Forelimb muscle (tissue), 1 donor: ENCODE measurements at regions not wholly inside any gene's neighbourhood (a gene's known extent, or its start where the extent isn't known, plus 50 kb on each side); places are given as distances from the start of the nearest gene placed in this dataset.
"Not testable (repeated sequence)": the region's sequence is repeated elsewhere in the genome, so short reads cannot be mapped to it uniquely, and the experiment has no call there.

ENCODE experiments used
- DNase-seq: peaks from one replicate; pipeline ENCODE4 v3.0.0-alpha.2; 2013; ENCODE audit warnings: low read depth

GRCh38 chr4:25474690-25475089 is 97.6 kb downstream of the ANAPC4 start:
- no peak for DNase-seq

- no peak for DNase-seq
These were observed 100.2 kb downstream of the ANAPC4 start for GRCh38 chr4:25477221-25477620.

- no peak for DNase-seq
These were observed 104.6 kb downstream of the ANAPC4 start for GRCh38 chr4:25481648-25482047.

GRCh38 chr4:25484243-25484721 is 107.2 kb downstream of the ANAPC4 start:
- no peak for DNase-seq

GRCh38 chr4:25485104-25485503 is 108.0 kb downstream of the ANAPC4 start:
- no peak for DNase-seq

GRCh38 chr4:25486171-25486570 is 109.1 kb downstream of the ANAPC4 start:
- no peak for DNase-seq

GRCh38 chr4:25487155-25487554 is 110.1 kb downstream of the ANAPC4 start:
- DNase-seq = no peak

- DNase-seq = no peak
These were observed 112.3 kb downstream of the ANAPC4 start for GRCh38 chr4:25489253-25489797.

- no peak for DNase-seq
These were observed 116.4 kb downstream of the ANAPC4 start for GRCh38 chr4:25493466-25493865.

GRCh38 chr4:25494166-25494565 is 117.1 kb downstream of the ANAPC4 start:
- no peak for DNase-seq

GRCh38 chr4:25500626-25501316 is 123.7 kb downstream of the ANAPC4 start:
- DNase-seq = peak; percentile 22

GRCh38 chr4:25502115-25502514 is 125.1 kb downstream of the ANAPC4 start:
- DNase-seq = no peak

- no peak for DNase-seq
These were observed 126.7 kb downstream of the ANAPC4 start for GRCh38 chr4:25503779-25504178.

GRCh38 chr4:25504932-25505636 is 128.0 kb downstream of the ANAPC4 start:
- no peak for DNase-seq

GRCh38 chr4:25505637-25505991 is 128.6 kb downstream of the ANAPC4 start:
- no peak for DNase-seq

GRCh38 chr4:25506032-25506571 is 129.0 kb downstream of the ANAPC4 start:
- DNase-seq = no peak

- no peak for DNase-seq
These were observed 132.6 kb downstream of the ANAPC4 start for GRCh38 chr4:25509646-25510045.

- not testable (repeated sequence) for DNase-seq
These were observed 134.8 kb downstream of the ANAPC4 start for GRCh38 chr4:25511823-25512222.

GRCh38 chr4:25513814-25514213 is 136.8 kb downstream of the ANAPC4 start:
- no peak for DNase-seq

GRCh38 chr4:25523405-25523804 is 132.2 kb upstream of the SLC34A2 start:
- no peak for DNase-seq

- no peak for DNase-seq
These were observed 131.0 kb upstream of the SLC34A2 start for GRCh38 chr4:25524663-25525062.

- DNase-seq = no peak
These were observed 129.8 kb upstream of the SLC34A2 start for GRCh38 chr4:25525896-25526295.

GRCh38 chr4:25527034-25527433 is 128.6 kb upstream of the SLC34A2 start:
- no peak for DNase-seq
